HG03521 (cell line): ENCODE measurements at regions not wholly inside any gene's neighbourhood (a gene's known extent, or its start where the extent isn't known, plus 50 kb on each side); places are given as distances from the start of the nearest gene placed in this dataset.
A peak's percentile ranks its signal among the peaks of the same experiment; 100 is the strongest.

Source experiments
- ATAC-seq: cut with Tn5 transposase; IDR thresholded peaks from one replicate; pipeline ENCODE4 v1.9.1; 2021; ENCODE audit warnings: mild to moderate bottlenecking, moderate library complexity; ENCODE audit not compliant: unreplicated experiment

- no peak for ATAC-seq
Observed at GRCh38 chr2:199707593-199708185, 143.3 kb downstream of the FTCDNL1 start.

GRCh38 chr2:199705538-199705937, 145.5 kb downstream of the FTCDNL1 start:
- ATAC-seq, result no peak

GRCh38 chr2:199704358-199705238, 146.4 kb downstream of the FTCDNL1 start:
- ATAC-seq, result no peak

DNA sequence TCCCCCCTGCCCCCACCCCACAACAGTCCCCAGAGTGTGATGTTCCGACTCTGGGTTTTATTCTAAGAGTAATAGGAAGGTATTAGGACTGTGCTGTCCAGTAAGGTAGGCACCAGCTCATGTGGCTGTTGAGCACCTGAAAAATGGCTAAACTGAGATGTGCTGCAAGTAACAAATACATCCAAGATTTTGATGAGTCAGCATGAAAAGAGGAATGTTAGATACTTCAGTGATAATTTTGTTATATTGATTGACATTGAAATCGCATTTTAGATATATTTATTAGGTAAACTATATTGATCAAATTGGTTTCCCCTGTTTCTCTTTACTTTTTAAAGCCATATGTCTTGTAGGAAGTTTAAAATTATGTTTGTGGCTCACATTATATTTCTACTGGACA, 147.8 kb downstream of the FTCDNL1 start:
- no peak for ATAC-seq

DNA sequence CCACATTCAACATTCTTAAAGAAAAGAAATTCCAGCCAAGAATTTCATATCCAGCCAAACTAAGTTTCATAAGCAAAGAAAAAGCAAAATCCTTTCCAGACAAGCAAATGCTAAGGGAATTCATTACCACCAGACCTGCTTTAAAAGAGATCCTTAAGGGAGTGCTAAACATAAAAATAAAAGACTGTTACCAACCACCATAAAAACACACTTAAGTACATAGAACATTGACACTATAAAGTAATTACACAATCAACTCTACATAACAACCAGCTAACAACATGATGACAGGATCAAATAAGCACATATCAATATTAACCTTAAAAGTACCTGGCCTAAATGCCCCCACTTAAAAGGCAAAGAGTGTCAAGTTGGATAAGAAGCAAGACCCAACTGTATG, 153.5 kb downstream of the FTCDNL1 start:
- ATAC-seq, result no peak

- no peak for ATAC-seq
Observed at GRCh38 chr2:199696048-199696447, 154.9 kb downstream of the FTCDNL1 start.

DNA sequence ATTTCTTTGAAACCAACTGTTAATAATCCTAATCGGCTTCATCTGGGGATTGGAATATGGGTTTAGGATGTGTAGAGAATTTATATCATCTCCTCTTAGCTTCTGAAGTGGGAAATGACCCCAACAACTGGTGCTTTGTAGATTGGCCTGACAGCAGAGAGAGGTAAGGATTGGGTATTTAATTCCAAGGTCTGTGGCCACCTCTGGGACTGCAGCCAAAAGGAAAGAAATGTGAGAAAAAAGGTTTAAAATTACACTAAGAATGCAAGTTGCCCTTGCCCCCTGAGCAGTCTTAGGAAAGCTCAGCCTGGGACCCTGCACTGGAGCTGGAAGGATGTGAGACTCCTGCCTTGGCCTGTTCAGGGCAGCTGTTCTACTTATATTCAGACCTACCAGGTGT, 157.1 kb downstream of the FTCDNL1 start:
- no peak for ATAC-seq

DNA sequence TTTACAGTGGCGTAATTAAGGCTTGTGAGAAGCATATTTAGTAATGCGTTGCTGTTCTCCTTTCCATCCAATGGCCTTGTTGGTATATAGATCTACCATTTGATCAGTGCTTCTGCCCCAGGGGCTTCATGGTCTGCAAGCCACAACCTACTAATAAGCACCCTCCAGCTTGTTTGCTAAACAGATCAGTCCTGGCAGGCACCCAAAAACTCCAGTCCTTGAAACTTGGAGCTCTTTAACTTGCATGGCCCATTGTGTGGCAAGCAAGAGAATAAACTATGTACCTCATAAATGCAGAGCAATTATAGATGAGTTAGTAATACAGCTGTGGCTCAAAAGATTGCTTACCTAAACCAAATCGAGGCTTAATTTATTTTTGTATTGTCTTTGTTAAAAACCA, 158.5 kb downstream of the FTCDNL1 start:
- no peak for ATAC-seq

DNA sequence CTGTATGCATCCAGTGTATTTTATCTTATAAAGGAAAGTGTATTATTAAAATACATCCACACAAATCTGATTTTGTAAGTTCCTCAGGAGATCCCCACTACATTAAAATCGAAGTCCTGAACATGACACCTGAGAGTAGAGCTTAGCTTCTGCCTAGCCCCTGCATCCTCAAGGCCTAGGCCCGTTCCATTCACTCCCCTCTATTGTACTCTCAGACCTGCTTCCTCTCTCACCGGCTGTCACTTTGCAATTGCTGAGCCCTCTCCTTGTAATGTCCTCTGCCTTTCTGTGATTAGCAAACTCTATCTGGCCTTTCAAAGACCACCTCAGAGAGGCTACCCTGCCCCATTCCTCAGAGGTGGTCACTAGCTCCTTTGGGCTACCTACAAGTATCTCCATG, 160.8 kb downstream of the FTCDNL1 start:
- no peak for ATAC-seq

DNA sequence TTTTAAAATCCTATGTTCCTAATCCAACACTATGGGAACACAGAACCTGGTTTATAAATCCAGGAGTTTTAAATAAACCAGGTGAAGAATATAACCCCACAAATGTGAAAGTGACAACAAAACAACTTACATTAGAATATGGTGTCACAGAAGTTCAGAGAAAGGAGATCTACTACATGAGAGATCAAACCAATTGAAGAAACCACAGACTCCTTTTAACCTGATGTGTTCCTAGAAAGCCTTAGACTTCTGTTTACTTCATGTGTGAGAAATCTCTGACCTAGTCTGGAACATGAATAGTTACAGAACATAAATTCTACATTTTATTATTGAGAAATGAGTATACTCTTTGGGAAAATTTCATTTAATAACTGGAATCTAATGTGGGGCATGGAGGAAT, 165.3 kb downstream of the FTCDNL1 start:
- ATAC-seq, result no peak

DNA sequence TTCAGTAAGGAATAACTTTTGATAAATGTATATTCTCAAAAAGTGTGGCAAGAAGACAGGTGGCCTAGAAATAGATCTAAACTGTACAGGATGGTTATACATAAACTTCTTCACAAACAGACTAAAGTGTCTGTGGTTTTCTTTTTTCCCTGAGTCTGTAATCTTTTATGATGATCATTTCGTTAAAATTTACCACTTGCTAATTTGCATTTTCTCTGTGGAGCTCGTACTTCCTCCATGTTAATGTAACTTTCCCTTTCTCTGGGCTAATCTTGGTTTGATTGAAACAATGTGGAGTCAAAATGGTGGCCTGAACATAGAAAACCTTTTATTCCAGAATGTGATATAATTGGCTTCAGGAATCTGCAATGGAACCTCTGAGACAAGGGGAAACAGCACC, 166.2 kb downstream of the FTCDNL1 start:
- ATAC-seq, result no peak

GRCh38 chr2:199684168-199684567, 166.8 kb downstream of the FTCDNL1 start:
- no peak for ATAC-seq

GRCh38 chr2:199682001-199682400, 169.0 kb downstream of the FTCDNL1 start:
- no peak for ATAC-seq

GRCh38 chr2:199680482-199680881, 170.5 kb downstream of the FTCDNL1 start:
- ATAC-seq, result no peak

DNA sequence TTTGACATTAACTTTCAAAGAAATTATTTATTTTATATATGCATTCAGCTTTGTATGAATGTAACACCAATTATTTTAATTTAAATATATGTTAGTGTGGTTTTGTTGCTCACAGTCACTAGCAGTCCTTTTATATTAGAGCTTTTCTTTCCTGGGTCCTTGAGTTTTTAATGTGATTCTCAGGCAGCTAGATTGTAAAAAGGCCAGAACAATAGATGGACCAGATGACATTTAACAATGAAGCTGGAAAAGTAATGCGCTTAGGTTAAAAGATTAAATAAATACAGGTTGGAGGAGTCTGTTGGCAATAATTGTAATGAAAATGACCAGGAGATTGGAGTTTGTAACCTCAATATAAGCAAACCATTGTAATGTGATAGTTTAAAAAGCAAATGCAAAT, 171.1 kb downstream of the FTCDNL1 start:
- no peak for ATAC-seq

DNA sequence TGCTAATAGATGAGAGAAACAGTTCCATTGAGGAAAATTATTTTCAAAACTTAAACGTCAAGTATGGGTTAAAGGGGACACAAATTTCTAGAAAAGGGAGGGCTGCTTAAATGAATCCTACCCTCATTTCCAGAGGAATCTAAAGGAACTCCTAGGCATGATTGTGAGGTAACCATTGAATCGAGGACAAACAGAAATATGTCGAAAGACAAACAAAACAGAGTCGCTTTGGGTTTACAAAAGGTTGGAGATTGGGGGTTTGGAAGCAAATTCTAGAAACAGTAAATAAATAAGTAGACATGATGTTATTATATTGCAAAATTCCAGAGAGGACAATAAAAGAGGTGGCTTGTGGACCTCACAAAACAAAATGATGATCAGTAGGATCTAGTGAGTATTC, 173.1 kb downstream of the FTCDNL1 start:
- no peak for ATAC-seq

DNA sequence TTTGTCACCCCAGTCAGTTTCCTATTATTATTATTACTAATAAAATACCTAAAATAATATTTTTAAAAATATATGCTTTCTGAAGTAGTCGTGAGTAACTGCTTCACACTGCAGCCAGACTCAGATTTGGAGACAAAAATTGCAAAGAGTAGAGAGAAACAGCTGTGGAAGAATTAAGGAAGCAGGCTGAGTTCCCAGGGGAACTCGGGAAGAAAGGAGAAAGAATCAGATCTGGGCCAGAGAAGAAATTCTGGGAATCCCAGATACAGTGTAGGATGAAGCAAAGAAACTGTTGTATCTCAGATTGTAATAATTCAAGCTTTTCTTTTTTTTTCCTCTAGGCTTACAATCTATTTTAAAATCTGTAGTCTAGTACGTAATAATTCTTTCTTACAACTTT, 182.3 kb downstream of the FTCDNL1 start:
- no peak for ATAC-seq

DNA sequence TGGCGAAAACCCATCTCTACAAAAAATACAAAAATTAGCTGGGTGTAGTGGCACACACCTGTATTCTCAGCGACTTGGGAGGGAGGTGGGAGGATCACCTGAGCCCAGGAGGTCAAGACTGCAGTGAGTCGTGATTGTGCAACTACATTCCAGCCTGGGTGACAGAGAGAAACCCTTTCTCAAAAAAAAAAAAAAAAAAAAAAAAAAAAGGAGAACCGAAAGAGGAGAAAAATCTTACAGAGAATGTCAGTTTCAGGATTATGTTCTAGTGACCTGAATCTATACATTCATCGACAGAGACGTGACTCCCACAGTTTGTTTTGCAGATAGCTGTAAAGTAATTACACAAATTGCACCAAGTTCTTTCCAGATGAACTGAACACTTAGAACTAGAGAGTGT, 187.8 kb downstream of the FTCDNL1 start:
- peak; percentile 52 for ATAC-seq

- ATAC-seq, result no peak
Observed at GRCh38 chr2:199662255-199662654, 188.7 kb downstream of the FTCDNL1 start.

- ATAC-seq, result no peak
Observed at GRCh38 chr2:199660167-199660566, 190.8 kb downstream of the FTCDNL1 start.

GRCh38 chr2:199659207-199659606, 191.8 kb downstream of the FTCDNL1 start:
- ATAC-seq, result no peak

DNA sequence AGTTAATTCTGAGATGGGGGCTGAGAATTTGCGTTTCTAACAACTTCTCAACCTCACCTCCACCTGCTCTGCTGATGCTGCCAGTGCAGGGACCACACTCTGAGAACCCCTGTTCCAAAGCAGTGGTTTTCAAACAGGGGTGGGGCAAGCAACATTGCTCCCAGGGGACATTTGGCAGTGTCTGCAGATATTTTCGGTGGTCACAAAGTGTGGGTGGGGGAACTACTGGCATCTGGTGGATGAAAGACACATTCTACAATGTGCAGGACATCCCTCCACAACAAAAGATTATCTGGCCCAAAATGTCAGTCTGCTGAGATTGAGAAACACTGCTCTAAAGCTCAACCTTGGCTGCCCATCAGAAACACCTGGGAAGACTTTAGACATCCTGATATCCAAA, 188.7 kb upstream of the SATB2 start:
- ATAC-seq, result peak; percentile 71

- ATAC-seq, result no peak
Observed at GRCh38 chr2:199631129-199631528, 173.4 kb upstream of the SATB2 start.
